GM18858 (cell line): ENCODE measurements at regions not wholly inside any gene's neighbourhood (a gene's known extent, or its start where the extent isn't known, plus 50 kb on each side); places are given as distances from the start of the nearest gene placed in this dataset.

Source experiments
- ATAC-seq: cut with Tn5 transposase; IDR thresholded peaks from one replicate; pipeline ENCODE4 v1.9.1; 2021; ENCODE audit not compliant: unreplicated experiment

DNA sequence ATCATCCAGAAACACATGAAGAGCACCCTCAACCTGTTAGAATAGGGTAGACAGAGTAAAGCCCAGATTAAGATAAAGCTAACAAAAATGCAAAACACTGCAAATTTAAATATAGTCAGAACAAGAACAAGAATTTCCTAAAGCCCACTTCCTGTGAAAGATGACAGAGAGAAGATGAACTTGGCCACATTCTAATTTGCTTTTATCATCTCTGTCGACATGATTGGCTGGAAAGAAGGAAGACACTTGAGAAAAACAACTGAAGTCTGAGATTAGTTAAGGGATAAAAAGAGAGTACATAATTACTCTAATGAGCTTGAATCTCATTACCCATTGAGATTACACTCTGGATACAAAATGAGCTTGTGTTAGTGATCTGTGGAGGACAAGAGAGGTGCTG is 537.6 kb downstream of the KLF5 start:
- no peak for ATAC-seq

DNA sequence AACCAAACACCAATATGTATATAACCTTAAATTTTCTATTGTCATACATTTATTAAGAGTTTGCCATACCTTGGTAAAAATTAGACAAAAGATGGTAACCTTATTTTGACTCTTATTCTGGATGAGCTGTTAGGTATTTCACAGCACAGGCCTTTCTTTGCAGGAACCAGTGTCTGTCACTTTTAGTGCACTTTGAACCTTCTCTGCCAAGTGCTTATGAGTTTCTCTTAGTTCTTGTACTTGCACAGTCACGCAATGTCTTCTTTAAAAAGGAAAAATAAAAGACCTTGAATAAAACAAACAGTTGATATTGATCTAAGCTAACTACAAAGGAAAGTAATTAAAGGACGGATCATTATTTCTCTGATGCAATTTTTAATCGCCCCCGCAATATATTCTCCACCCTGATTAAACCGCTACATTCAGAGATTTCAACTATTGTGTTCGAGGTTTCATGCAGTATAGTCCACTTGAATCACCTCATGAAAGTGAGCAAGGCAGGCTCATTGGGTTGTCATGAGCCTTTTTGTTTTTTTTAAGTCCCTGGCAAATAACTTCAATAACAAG is 534.5 kb downstream of the KLF5 start:
- no peak for ATAC-seq

DNA sequence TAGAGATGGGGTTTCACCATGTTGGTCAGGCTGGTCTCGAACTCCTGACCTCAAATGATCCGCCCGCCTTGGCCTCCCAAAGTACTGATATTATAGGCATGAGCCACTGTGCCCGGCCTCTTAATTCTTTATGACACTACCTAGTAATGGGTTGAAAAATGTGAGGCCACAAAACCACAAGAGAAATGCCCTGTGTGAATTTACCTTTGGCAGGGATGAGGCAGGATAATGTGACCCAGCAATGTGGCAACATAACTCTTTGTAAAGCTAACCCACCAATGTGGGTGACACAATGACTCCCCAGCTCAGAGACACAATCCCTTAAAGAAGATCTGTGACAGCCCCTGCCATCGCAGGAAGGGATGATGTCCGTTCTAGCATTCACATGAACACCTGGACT is 533.1 kb downstream of the KLF5 start:
- no peak for ATAC-seq

DNA sequence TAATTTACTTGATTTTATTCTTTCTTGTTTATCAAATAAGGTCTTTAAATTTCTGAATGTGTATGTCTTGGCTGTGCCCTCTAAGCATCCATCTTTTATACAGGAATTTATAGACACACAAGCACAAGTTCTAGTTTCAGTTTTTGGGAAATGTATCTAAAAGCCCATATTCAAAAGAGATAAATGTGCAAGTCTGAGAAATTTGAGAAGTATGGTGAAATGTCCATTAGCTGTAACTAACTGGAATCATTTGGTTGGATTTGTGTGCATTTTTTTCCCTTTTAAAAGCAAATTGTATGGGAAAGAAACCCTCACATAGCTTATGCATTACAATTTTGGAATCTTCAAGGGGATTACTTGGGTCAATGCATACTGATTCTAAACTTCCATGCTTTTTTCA is 532.0 kb downstream of the KLF5 start:
- ATAC-seq, result no peak

DNA sequence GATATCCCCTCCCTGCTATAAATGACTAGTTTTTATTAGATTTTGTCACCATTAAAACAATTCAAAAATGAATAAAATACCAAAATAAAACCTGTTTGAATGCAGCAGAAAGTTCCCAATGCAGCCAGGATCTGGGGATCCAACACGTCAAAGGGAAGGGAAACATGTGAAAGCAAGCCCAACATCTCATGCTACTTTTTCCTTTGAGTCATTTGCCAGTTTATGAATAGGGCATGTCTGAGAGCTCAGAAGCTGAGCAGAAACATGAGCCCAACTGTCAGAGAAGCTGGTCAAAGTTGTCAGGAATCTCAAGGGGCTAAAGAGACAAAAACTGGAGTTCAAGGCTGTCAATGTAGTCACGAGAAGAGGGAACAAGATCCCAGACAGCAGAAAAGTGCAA is 526.4 kb downstream of the KLF5 start:
- no peak for ATAC-seq

DNA sequence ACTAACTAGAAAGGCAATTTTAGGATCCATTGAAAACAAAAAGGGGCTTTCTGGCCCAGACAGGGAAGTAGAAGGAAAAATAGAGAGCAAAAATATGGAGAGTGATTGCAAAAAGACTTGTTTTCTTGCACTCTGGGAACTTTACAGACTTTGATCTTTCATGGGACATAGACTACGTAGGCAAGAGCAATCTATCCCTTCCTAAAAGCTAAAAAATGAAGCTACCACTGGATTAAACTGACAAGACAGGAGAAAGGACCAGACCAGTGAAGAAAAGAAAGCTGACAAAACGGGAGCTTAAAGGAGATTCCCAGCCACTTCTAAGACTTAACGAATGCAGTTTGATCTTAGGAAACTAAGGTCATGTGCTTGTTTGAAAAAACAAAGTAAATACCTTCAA is 524.5 kb downstream of the KLF5 start:
- ATAC-seq, result no peak

DNA sequence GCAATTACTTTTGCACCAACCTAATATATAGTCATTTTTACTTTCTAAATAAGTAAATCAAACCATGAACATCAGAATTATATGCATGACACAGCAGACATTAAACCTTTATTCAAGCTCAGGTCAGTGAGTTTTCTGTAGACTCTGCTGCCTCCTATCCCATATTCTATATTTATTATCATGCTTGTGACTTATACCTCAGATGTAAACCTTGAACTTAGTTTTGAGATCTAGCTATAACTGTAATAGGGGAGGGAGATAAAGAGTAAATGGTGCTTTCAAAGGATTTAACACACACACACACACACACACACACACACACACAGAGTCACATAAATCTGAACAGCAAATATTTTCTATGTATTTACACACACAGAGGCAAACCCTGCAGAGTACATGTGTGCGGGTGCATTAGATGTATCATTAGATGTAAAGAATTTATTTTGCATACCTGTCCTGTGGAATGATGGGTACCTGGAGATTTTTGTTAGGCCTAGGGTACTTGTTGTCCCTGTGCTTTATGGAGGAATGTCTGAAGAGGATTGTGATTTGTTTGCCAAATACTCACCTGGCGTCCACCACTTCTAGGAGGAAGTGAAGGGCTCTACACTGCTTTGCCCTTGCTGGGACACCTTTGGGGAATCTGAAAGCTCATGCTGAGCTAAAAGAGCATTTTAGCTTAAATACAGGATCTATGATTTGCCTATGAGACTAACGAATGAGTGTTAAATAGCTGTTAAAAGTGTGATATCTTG is 521.9 kb downstream of the KLF5 start:
- no peak for ATAC-seq

DNA sequence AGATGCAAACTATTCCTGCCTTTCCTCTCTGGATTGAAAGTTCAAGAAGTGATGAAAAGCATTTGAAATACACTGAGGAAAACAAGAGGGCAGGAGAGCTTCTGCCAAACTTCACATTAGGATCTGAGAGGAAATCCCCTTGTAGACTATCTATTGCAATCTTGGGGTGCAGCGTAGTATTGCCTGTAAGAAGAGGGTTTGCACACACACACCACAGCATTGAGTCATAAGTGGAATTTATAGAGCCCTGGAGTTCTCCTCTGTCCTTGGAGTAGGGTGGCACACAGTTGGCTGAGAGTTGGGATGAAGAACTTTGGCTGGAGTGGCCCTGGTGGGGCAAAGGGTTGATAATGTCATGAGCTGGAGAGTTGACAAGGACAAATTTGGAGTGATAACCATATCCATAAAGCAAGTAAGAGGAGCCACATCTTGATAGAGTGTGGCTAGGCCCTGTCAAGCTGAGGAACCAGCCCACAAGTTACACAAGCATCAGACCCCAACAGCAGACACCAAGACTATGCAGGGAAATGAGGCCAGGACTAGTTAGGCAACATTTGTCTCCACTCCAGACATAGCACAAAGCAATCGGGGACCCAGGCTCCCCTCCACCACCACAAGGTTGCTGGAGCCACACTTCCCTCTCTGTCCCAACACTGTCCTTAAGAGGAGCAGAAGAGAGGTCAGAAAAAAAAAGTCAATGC is 520.9 kb downstream of the KLF5 start:
- ATAC-seq, result no peak

DNA sequence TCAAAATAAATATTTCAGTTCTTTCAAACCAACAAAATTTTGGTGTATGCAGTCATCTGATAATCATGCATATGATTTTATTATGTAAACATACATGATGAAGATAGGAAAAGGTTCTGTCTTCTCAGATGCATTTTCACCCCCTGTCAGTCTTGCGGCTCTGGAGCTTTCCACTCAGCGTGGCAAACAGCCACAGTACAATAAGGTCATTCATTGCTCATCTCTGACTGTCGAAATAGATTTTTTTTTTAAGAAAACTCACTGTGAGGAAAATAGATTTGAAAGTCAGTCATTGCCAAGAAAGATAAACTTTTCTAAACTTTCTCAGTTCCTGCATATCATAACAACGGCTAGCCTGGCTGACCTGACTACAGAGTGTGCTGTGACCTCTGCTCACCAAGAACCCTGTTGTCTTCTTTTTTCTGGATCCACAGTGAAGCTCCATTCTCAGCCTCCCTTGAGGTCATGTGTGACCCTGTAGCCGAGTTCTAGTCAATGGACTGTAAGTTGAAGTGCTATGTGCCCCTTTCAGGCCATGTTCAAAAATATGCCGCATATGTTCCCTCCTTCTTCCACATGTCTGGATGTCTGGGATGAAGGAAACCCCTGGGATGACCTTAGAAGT is 519.6 kb downstream of the KLF5 start:
- ATAC-seq, result no peak

DNA sequence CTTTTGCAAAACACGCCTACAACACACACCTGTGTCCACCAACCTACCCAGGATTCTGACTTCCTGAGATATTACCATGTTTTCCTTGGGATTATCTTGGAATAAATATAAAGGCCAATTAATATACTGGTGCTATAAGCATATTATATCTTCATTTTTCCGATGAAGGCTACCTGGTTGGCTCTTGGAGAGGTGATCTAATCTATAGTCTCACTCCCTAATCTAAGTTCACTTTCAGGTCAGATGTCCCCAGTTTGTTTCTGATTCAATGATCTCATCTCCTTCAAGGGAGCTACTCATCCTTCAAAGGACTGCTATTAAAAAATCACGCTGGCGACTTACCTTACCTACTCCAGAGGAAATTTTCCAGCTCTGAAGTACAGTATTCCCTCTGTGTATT is 517.5 kb downstream of the KLF5 start:
- ATAC-seq, result no peak

DNA sequence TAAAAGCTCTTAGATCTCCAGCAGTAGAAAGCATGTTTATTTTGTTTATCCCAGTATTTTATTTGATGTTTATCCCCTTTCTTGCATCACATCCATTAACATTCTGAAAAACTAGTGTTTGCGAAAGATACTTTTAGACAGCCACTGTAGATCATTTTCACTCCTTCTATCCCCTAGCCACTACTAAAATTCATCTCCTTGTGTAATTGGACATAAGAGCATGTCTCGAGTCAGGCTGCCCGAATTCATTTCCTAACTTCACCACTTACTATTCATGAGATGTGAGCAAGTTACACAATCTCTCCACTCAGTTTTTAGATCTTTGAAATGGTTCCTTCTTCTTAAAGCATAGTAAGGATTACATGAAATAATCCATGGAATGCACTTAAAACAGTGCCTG is 514.0 kb downstream of the KLF5 start:
- no peak for ATAC-seq

DNA sequence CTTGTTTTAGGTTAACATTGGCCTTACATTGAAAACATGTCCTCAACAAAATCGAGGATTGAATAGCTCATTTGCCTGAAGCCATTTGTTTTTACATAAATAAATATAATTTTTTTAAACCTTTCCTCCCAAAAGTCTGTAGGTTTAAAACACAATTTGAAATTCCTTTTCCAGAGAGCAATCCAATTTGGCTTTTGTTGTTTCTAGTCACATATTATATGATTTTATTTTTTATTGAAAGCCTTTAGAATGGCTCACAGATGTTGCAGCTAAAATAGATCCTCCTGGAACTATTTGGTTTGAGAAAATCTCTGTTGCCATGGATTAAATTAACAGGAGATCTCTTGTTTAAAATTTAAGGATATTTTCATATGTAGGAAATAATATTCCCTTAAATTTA is 512.6 kb downstream of the KLF5 start:
- no peak for ATAC-seq

DNA sequence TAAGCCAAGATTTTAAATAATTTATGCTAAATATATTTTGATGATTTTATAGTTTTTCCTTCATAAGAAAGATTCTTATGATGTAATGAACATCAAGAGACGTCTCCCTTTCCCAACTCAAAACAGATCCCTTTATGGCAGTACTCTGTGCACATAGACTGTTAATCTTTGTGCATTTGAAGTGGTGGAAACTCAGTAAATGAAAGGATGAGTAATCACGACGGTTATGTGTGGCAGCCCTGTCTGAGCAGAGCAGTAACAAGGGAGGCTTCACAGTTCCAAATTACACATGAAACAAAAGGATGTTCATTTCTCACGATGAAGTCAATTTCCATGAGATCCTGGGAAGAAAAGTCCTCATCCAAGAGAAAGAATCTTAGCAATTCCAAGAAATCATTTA is 498.1 kb downstream of the KLF5 start:
- no peak for ATAC-seq

DNA sequence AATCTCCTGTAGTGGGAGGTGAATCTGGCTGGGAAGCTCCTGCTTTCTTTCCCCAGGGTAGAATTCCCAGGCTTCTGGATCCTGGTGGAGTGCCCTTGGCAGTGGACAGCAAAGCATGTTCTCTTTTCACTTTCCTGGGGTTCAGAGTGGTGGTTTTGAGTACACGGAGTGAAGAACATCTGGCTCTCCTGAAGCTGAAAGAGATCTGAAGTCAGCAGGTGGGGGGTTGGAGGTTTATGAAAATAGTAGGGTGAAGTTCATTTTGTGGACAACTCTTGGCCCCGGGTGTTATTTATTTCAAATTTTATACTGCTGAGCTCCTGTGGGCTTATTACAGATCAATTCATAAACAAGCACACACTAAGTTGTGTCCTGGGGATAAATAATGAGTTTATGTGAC is 497.3 kb downstream of the KLF5 start:
- ATAC-seq, result no peak

DNA sequence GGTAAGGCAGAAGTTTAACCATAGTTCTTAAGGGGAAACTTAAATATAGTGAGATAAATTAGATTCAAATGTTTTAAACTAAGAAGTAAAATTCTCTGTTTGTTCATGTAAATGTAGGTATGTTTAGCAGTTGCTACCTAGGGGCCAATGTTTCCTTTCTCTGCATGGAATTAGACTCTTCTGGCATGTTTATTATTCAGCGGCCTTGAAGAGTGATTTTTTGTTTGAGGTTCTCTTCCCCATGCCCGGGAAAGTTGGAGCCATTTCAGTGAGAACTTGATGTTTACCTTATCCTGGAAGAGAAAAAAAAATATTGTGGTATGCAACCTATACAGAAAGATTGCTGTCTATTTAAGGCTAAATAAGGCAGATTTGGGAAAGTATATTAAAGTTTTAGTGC is 492.9 kb downstream of the KLF5 start:
- no peak for ATAC-seq

DNA sequence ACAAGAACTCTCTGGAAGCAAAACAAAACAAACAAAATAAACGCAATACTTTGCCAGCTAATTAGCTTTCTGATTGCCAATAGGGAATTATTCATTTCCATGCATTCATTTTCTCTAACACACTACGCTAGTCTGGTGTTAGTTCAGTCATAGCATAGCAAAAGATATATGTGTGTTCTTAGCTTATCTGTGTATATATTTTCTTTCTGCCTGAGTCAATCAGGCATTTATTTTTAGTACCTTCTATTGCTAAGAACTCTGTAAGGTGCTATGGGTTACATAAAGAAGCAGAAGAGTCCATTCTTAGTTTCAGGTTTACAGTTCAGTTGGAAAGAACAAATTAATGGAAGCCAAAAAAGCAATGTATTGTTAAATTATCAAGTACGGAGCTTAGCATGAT is 490.9 kb downstream of the KLF5 start:
- ATAC-seq, result no peak

DNA sequence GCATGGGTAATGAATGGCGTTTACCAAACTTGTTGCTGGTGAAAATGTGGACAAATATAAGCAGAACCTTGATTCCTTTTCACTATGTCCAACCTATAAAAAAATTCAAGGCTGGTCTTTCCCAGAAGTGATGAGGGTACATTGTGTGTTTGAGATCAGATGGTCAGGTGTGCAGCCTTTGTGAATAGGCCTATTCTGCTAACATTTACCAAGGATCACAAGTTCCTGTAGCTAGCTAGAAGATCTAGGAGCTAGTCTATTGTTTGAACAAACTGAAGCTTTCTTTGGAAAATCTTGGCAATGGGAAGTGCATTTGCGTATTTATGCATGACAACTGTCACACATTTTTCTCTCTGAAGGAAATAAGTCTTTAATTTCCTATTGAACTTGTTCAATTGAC is 489.6 kb downstream of the KLF5 start:
- no peak for ATAC-seq

DNA sequence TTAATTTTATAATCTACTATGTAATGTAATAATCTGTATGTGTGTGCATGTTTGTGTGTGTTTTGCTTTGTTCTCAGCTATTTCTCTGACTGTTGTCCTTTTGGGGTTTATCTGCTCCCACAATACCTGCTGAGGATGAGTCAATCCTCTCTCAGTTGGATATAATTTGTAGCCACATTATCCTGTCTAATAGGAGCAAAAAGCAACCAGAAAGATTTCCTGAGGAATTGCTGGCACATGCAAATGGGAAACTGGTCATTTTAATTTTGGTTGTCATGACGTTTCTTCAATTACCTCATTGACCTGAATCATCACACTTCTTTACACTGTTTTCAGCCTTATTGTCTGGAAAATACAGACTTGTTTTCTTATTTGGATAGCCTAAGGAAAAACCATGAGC is 488.4 kb downstream of the KLF5 start:
- no peak for ATAC-seq

DNA sequence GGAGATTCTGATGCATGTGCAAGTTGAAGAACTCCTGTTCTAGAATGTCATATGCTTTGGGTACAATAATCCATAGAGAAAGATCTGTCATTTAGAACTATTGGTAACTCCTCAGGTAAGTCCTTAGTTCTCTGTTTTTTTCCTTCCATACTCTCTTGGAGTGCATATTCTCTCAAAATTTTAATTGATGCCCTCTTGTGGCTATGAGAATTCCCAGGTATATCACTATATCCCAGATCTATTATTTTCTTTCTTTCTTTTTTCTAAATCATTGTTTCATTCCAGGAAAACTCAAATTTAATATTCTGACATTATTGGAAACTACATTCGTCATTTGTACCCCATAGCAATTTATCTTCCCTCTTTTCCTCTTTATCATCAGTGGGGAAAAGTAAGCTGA is 485.4 kb downstream of the KLF5 start:
- no peak for ATAC-seq

DNA sequence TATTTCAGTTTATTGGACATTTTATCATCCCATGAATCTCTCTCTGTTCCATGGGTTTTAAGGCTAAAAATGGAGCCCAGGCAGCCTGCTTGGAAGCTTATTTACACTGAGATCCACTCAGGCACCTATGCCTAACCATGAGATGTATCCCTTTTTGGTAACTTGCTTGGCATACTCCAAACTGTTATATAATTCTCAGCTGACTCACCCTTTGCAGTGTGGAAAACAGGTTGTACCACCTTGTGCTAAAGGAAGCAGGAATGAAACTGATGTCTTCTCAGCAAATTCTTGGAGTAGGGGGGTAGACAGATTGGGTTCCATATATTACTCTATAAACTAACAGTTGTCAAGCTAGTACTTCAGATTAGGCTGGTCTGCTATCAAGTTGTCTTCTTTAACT is 483.6 kb downstream of the KLF5 start:
- no peak for ATAC-seq

DNA sequence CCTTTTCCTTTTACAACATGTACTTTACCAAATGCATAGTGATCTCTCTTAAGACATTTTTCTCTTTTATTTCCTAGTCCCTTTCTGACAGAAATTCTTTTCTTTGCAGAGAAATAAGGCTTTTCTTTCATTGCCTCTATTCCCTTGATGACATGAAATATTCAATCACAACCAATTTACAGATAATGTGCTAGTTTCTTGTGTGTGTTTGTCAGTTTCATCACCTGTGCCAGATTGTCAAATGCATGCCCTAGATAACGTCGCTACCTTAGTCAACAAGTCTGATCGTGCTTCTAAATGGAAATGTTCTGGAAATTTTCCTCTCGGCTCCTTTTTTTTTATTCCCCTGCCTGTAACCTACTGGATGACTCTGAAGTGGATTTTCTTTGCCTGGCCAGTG is 478.1 kb downstream of the KLF5 start:
- ATAC-seq, result no peak

DNA sequence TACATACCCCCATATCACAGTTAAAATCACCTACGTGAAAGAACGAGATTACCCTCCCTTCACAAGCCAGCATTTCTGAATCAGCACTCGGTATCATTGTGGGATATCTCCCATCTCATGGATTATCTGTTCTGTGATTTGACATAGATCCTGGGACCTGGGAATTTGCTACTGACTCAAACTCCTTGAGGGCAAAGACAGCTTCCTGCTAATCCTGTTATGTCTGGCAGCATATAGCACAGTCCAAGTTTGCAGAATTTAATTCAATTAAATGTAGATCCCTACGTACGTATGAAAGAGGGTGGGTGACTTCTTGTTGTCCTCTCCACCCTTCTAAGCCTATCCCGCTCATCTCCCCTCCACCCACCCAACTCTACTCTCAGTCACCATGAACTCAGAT is 476.5 kb downstream of the KLF5 start:
- ATAC-seq, result no peak
